ENCODE measurements at regions not wholly inside any gene's neighbourhood (a gene's known extent, or its start where the extent isn't known, plus 50 kb on each side); places are given as distances from the start of the nearest gene placed in this dataset.

GRCh38 chr1:222045786-222046185 lies 303.9 kb upstream of the DUSP10 start:
- no peak for TF ChIP-seq CTCF (conservative IDR thresholded peaks at IDR 0.05; ENCODE audit: control insufficient read depth, insufficient read depth, low read depth, low read length)
- peak; percentile 16 for DNase-seq (ENCODE audit: low read depth)
- no peak overlapping the region for H3K4me3 ChIP-seq (ENCODE audit: control insufficient read depth, low read depth, low read length)

- TF ChIP-seq CTCF (conservative IDR thresholded peaks at IDR 0.05; ENCODE audit: control insufficient read depth, insufficient read depth, low read depth, low read length) = no peak
- no peak for DNase-seq (ENCODE audit: low read depth)
- no peak overlapping the region for H3K4me3 ChIP-seq (ENCODE audit: control insufficient read depth, low read depth, low read length)
Measured at GRCh38 chr1:222045236-222045635, 303.3 kb upstream of the DUSP10 start.

GRCh38 chr1:222043444-222044292 lies 301.8 kb upstream of the DUSP10 start:
- H3K4me3 ChIP-seq (ENCODE audit: control insufficient read depth, low read depth, low read length) = no peak overlapping the region
- no peak for TF ChIP-seq CTCF (conservative IDR thresholded peaks at IDR 0.05; ENCODE audit: control insufficient read depth, insufficient read depth, low read depth, low read length)
- DNase-seq (ENCODE audit: low read depth) = peak; percentile 97

- peak; percentile 76 for DNase-seq (ENCODE audit: low read depth)
- H3K4me3 ChIP-seq (ENCODE audit: control insufficient read depth, low read depth, low read length) = no peak overlapping the region
- TF ChIP-seq CTCF (conservative IDR thresholded peaks at IDR 0.05; ENCODE audit: control insufficient read depth, insufficient read depth, low read depth, low read length) = no peak
Measured at GRCh38 chr1:222042120-222042519, 300.2 kb upstream of the DUSP10 start.

- DNase-seq (ENCODE audit: low read depth) = no peak
- no peak for TF ChIP-seq CTCF (conservative IDR thresholded peaks at IDR 0.05; ENCODE audit: control insufficient read depth, insufficient read depth, low read depth, low read length)
- H3K4me3 ChIP-seq (ENCODE audit: control insufficient read depth, low read depth, low read length) = no peak overlapping the region
Measured at GRCh38 chr1:222040955-222041354, 299.1 kb upstream of the DUSP10 start.

GRCh38 chr1:222040121-222040805 lies 298.4 kb upstream of the DUSP10 start:
- no peak for DNase-seq (ENCODE audit: low read depth)
- no peak overlapping the region for H3K4me3 ChIP-seq (ENCODE audit: control insufficient read depth, low read depth, low read length)
- TF ChIP-seq CTCF (conservative IDR thresholded peaks at IDR 0.05; ENCODE audit: control insufficient read depth, insufficient read depth, low read depth, low read length) = no peak

Measured in fibroblast of mammary gland (primary cell).